ENCODE measurements at regions not wholly inside any gene's neighbourhood (a gene's known extent, or its start where the extent isn't known, plus 50 kb on each side); places are given as distances from the start of the nearest gene placed in this dataset.

GRCh38 chr10:4459531-4459930 is 366.5 kb upstream of the AKR1E2 start:
- no peak overlapping the region for H3K4me3 ChIP-seq (ENCODE audit: low read depth, low read length)
- TF ChIP-seq, protein P1, sequence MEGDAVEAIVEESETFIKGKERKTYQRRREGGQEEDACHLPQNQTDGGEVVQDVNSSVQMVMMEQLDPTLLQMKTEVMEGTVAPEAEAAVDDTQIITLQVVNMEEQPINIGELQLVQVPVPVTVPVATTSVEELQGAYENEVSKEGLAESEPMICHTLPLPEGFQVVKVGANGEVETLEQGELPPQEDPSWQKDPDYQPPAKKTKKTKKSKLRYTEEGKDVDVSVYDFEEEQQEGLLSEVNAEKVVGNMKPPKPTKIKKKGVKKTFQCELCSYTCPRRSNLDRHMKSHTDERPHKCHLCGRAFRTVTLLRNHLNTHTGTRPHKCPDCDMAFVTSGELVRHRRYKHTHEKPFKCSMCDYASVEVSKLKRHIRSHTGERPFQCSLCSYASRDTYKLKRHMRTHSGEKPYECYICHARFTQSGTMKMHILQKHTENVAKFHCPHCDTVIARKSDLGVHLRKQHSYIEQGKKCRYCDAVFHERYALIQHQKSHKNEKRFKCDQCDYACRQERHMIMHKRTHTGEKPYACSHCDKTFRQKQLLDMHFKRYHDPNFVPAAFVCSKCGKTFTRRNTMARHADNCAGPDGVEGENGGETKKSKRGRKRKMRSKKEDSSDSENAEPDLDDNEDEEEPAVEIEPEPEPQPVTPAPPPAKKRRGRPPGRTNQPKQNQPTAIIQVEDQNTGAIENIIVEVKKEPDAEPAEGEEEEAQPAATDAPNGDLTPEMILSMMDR (IDR thresholded peaks at IDR 0.05; ENCODE audit: low read depth, low read length): no peak

GRCh38 chr10:4457597-4457996 is 368.4 kb upstream of the AKR1E2 start:
- no peak overlapping the region for H3K4me3 ChIP-seq (ENCODE audit: low read depth, low read length)
- TF ChIP-seq, protein P1 (IDR thresholded peaks at IDR 0.05; ENCODE audit: low read depth, low read length): no peak

DNA sequence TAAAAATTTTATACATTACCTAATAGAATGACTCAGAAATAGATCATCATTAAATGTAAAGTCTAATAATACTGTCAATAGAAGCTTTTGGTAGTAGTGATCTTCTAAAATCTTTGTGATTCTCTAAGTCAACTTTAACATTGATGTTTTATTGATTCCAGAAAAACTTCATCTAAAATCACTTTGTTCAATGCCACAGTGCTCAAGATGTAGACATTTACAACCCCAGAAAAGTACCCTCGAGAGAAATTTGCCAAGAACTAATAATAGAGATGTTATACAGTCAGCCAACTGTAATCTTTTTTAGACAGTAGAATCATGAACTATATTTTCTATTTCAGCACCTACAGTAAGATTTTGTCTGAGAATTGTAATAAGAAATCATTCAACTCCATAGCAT is 369.2 kb upstream of the AKR1E2 start:
- TF ChIP-seq, protein P1 (IDR thresholded peaks at IDR 0.05; ENCODE audit: low read depth, low read length): no peak
- H3K4me3 ChIP-seq (ENCODE audit: low read depth, low read length): no peak overlapping the region

- TF ChIP-seq, protein P1 (IDR thresholded peaks at IDR 0.05; ENCODE audit: low read depth, low read length): no peak
- no peak overlapping the region for H3K4me3 ChIP-seq (ENCODE audit: low read depth, low read length)
These were observed 369.7 kb upstream of the AKR1E2 start for GRCh38 chr10:4456279-4456678.

- no peak overlapping the region for H3K4me3 ChIP-seq (ENCODE audit: low read depth, low read length)
- TF ChIP-seq, protein P1 (IDR thresholded peaks at IDR 0.05; ENCODE audit: low read depth, low read length): no peak
These were observed 372.1 kb upstream of the AKR1E2 start for GRCh38 chr10:4453950-4454349.

DNA sequence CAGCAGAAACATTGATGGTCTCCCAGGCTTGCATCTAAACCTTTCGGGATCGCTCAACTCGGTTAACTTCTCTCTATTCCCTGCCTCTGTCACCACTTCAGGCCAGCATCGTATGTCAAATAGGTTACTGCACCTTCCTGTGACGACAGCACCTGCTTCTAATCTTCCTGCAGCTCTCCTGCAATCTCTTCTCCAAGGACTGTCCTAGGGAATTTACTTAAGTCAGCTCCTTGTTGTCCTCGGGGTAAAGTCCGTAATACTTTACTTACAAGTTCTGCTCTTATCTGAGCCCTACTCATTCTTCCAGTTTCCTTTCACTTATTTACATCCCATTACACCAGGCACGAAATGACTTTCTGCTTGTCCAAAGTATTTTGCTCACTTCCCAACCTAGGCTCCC is 372.7 kb upstream of the AKR1E2 start:
- H3K4me3 ChIP-seq (ENCODE audit: low read depth, low read length): no peak overlapping the region
- TF ChIP-seq, protein P1 (IDR thresholded peaks at IDR 0.05; ENCODE audit: low read depth, low read length): no peak

- no peak overlapping the region for H3K4me3 ChIP-seq (ENCODE audit: low read depth, low read length)
- TF ChIP-seq, protein P1 (IDR thresholded peaks at IDR 0.05; ENCODE audit: low read depth, low read length): no peak
These were observed 374.8 kb upstream of the AKR1E2 start for GRCh38 chr10:4450981-4451908.
